K562 (cell line): ENCODE measurements at regions not wholly inside any gene's neighbourhood (a gene's known extent, or its start where the extent isn't known, plus 50 kb on each side); places are given as distances from the start of the nearest gene placed in this dataset.

Experiments
- ATAC-seq: fragments of 200-7000 bp; cut with Tn5 transposase; 3 replicates; pipeline ENCODE4 v1.9.1; 2020; ENCODE audit warnings: moderate library complexity
- BruUV-seq: library from RNA; stranded (reverse); fragments of 400-500 nt; replicated peaks from 2 replicates; lab custom pipeline; 2021; lab: Mats Ljungman, UMichigan
- CTCF ChIA-PET: fragments of 300-600 bp; formaldehyde crosslinking; extraction: SDS; loops from one replicate; lab custom pipeline; 2021; ENCODE audit warnings: low intra/inter-chr PET ratio; lab: Yijun Ruan, JAX
- POLR2A ChIA-PET: fragments of 300-600, 350-650 bp; sonication (Branson Sonifier 250); formaldehyde crosslinking; extraction: SDS; loops from one replicate; lab custom pipeline; 2021; ENCODE audit warnings: antibody characterized with exemption, inconsistent platforms; lab: Yijun Ruan, JAX
- DNase-seq, 4 experiments: peaks; one replicate each; pipeline versions ENCODE4 v3.0.0 to v3.0.0-alpha.2; 2011 to 2018; ENCODE audit warnings: low spot score in 3 of 4, mixed read lengths in 3 of 4; ENCODE audit errors: extremely low read depth in 1 of 4
- FAIRE-seq: peaks from 2 replicates; lab custom pipeline; 2011; peaks lifted over from hg19 to GRCh38; lab: Jason Lieb, UNC
- H2AFZ ChIP-seq: 2 replicates; pipeline ENCODE4 v1.6.0; 2011; ENCODE audit warnings: low read depth, low read length, control low read depth, inconsistent platforms
- H3K27ac ChIP-seq: fragments of 200-600 bp; 3 replicates; pipeline ENCODE4 v1.8.0; 2011; ENCODE audit warnings: low read depth, mild to moderate bottlenecking, control low read depth, inconsistent platforms, low read length, moderate library complexity, mixed read lengths; ENCODE audit errors: extremely low read depth
- H3K27me3 ChIP-seq, 2 experiments: fragments of 300-600 bp in 1 of 2; 2 replicates in 1 of 2; 3 replicates in 1 of 2; pipeline versions ENCODE4 v1.6.0 to v1.8.0; 2011; ENCODE audit warnings: inconsistent platforms in 2 of 2, low read length in 2 of 2, mild to moderate bottlenecking in 1 of 2, mixed read lengths in 1 of 2, moderate library complexity in 1 of 2; ENCODE audit not compliant: control insufficient read depth in 2 of 2, insufficient read depth in 2 of 2
- H3K36me3 ChIP-seq: fragments of 300-600 bp; 3 replicates; pipeline ENCODE4 v1.8.0; 2011; ENCODE audit warnings: mild to moderate bottlenecking, low read length, inconsistent platforms; ENCODE audit not compliant: control insufficient read depth, insufficient read depth
- H3K4me1 ChIP-seq, 2 experiments: fragments of 200-600 bp in 1 of 2; replicated peaks in 1 of 2; 2 replicates in 1 of 2; 3 replicates in 1 of 2; pipeline versions ENCODE4 v1.5.1 to v1.8.0; 2011; ENCODE audit warnings: inconsistent platforms in 2 of 2, low read length in 2 of 2, mild to moderate bottlenecking in 1 of 2, mixed read lengths in 1 of 2, moderate library complexity in 1 of 2; ENCODE audit not compliant: control insufficient read depth in 2 of 2, insufficient read depth in 2 of 2
- H3K4me2 ChIP-seq: 2 replicates; pipeline ENCODE4 v1.6.1; 2011; ENCODE audit warnings: low read length, control low read depth, inconsistent platforms, mixed read lengths; ENCODE audit not compliant: insufficient read depth
- H3K4me3 ChIP-seq: fragments of 200-600 bp; sonication (generic), shearing (Covaris generic); 2 replicates; pipeline ENCODE4 v1.5.1; 2016; ENCODE audit warnings: control low read depth, inconsistent platforms
- H3K79me2 ChIP-seq: fragments of 200-600 bp; 3 replicates; pipeline ENCODE4 v1.8.0; 2011; ENCODE audit warnings: low read length, inconsistent platforms; ENCODE audit not compliant: control insufficient read depth, insufficient read depth
- H3K9ac ChIP-seq, 2 experiments: 2 replicates each; pipeline versions ENCODE4 v1.6.0 to v1.6.1; 2011; ENCODE audit warnings: low read depth in 2 of 2, low read length in 2 of 2, control low read depth in 1 of 2, inconsistent platforms in 1 of 2, mild to moderate bottlenecking in 1 of 2, mixed read lengths in 1 of 2; ENCODE audit not compliant: insufficient read depth in 1 of 2
- H3K9me1 ChIP-seq: one replicate; pipeline ENCODE4 v1.6.0; 2011; ENCODE audit warnings: inconsistent platforms, mild to moderate bottlenecking, low read length, moderate library complexity; ENCODE audit not compliant: control insufficient read depth, insufficient read depth
- H3K9me3 ChIP-seq: replicated peaks from 2 replicates; pipeline ENCODE4 v1.5.1; 2011; ENCODE audit warnings: low read depth, low read length, inconsistent platforms; ENCODE audit not compliant: control insufficient read depth, insufficient read depth
- H4K20me1 ChIP-seq: replicated peaks from 2 replicates; pipeline ENCODE4 v1.6.1; 2011; ENCODE audit warnings: low read length, inconsistent platforms, mixed read lengths; ENCODE audit not compliant: control insufficient read depth, insufficient read depth
- CBX1 ChIP-seq: sonication (generic); IDR thresholded peaks from 2 replicates; pipeline ENCODE4 v1.6.1; 2016; ENCODE audit warnings: antibody characterized with exemption, low read depth, mild to moderate bottlenecking
- E2F1 ChIP-seq: sonication (generic); formaldehyde crosslinking; IDR thresholded peaks from 2 replicates; pipeline ENCODE4 v1.8.1; 2023; ENCODE audit warnings: mild to moderate bottlenecking, missing genetic modification reagents, moderate library complexity
- ZBTB7A ChIP-seq: IDR thresholded peaks from 2 replicates; pipeline ENCODE4 v1.6.1; 2011; ENCODE audit warnings: low read depth, mild to moderate bottlenecking, low read length, moderate library complexity, borderline replicate concordance; ENCODE audit not compliant: control insufficient read depth
- ZNF384 ChIP-seq: IDR thresholded peaks from 2 replicates; pipeline ENCODE4 v1.6.1; 2012; ENCODE audit warnings: low read depth, low read length, improper control_type of control experiment
- ZNF707 ChIP-seq: fragments of 250-450 bp; sonication (Bioruptor Pico); conservative IDR thresholded peaks from 2 replicates; pipeline ENCODE4 v1.8.0; 2022; ENCODE audit warnings: inconsistent platforms, mild to moderate bottlenecking, moderate library complexity
- ZNF717 ChIP-seq: fragments of 250-450 bp; sonication (Bioruptor Pico); IDR thresholded peaks from 2 replicates; pipeline ENCODE4 v1.5.0; 2021
- ZNF75A ChIP-seq: fragments of 450-650 bp; formaldehyde crosslinking; IDR thresholded peaks from 2 replicates; pipeline ENCODE4 v1.4.0; 2020; ENCODE audit warnings: mild to moderate bottlenecking
- WGBS: fragments of 100-300 bp; shearing (Covaris generic); methylation state at CpG from one replicate; pipeline ENCODE4 v1.1.6; 2016; ENCODE audit warnings: low coverage, mixed read lengths; ENCODE audit not compliant: insufficient coverage; ENCODE audit errors: missing lambda C conversion rate; 5-methylcytosine and 5-hydroxymethylcytosine counted together
- in situ Hi-C: fragments of 300-500 bp; cut with MboI; formaldehyde crosslinking; loops from 4 replicates; pipeline ENCODE4 v1.15.0; 2018; ENCODE audit warnings: inconsistent platforms, mixed read lengths
- intact Hi-C: fragments of 100-400 bp; cut with micrococcal nuclease; formaldehyde crosslinking; loops from 2 replicates; pipeline ENCODE4 v1.14.2; 2022

GRCh38 chr4:27484216-27484615 lies 623.6 kb downstream of the STIM2 start:
- no peak overlapping the region for H3K9ac ChIP-seq
- in situ Hi-C loops (no loop called here), intact Hi-C loops (no loop called here)
- FAIRE-seq, result no peak
- no peak for TF ChIP-seq CBX1
- no peak for TF ChIP-seq ZNF75A (CRISPR knock-in tag)
- TF ChIP-seq E2F1 (CRISPR knock-in tag), result no peak
- no peak for TF ChIP-seq ZNF717
- no peak for TF ChIP-seq ZNF707 (CRISPR knock-in tag)
- no peak for TF ChIP-seq ZBTB7A
- TF ChIP-seq, all 486 proteins: peak for 0
- ChIA-PET POLR2A (no interaction called here), CTCF (no interaction called here)
- 6% methylated on average over 8 of the region's 8 CpGs for WGBS
- ATAC-seq (no peak), DNase-seq (no peak)
- Histone ChIP-seq H3K9me1 (no peaks in the 10 kb centered on the region), H3K36me3 (no peaks in the 10 kb centered on the region), H3K4me3 (no peak overlapping the region), H3K27me3 (no peaks in the 10 kb centered on the region), H3K79me2 (no peaks in the 10 kb centered on the region), H2AFZ (no peak overlapping the region), H3K4me1 (no peaks in the 10 kb centered on the region), H4K20me1 (no peaks in the 10 kb centered on the region), H3K9me3 (no peaks in the 10 kb centered on the region), H3K4me2 (no peak overlapping the region), H3K27ac (no peak overlapping the region)
- BruUV-seq, result no TSS peak

- WGBS, result 4% methylated on average over 4 of the region's 4 CpGs
- POLR2A ChIA-PET, result no interaction called here
- TF ChIP-seq ZNF384, result no peak
These were observed 629.7 kb downstream of the STIM2 start for GRCh38 chr4:27490315-27490714.

More at GRCh38 chr4:27490315-27490714, 629.7 kb downstream of the STIM2 start:
- Histone ChIP-seq H3K4me1 (no peaks in the 10 kb centered on the region), H3K9me3 (no peaks in the 10 kb centered on the region), H3K36me3 (no peaks in the 10 kb centered on the region), H3K27ac (no peak overlapping the region), H2AFZ (no peak overlapping the region), H3K4me2 (no peak overlapping the region), H4K20me1 (no peaks in the 10 kb centered on the region), H3K4me3 (no peak overlapping the region), H3K27me3 (no peaks in the 10 kb centered on the region), H3K9ac (no peak overlapping the region), H3K79me2 (no peaks in the 10 kb centered on the region), H3K9me1 (no peaks in the 10 kb centered on the region)
- FAIRE-seq (no peak), ATAC-seq (no peak), DNase-seq (no peak)
- BruUV-seq, result no TSS peak
- CTCF ChIA-PET, result no interaction called here
- in situ Hi-C loops (no loop called here), intact Hi-C loops (no loop called here)
